PC-9 (cell line): ENCODE measurements at regions not wholly inside any gene's neighbourhood (a gene's known extent, or its start where the extent isn't known, plus 50 kb on each side); places are given as distances from the start of the nearest gene placed in this dataset.

ENCODE experiments used
- EZH2 ChIP-seq: fragments of 200-600 bp; sonication (generic); IDR thresholded peaks from 2 replicates; pipeline ENCODE4 v1.8.0; 2017; ENCODE audit warnings: antibody characterized with exemption, low read depth
- TF ChIP-seq, protein P1 (sequence below): fragments of 200-600 bp; sonication (generic); conservative IDR thresholded peaks from 2 replicates; pipeline ENCODE4 v1.6.1; 2017; ENCODE audit warnings: mixed run types, antibody characterized with exemption, mild to moderate bottlenecking, moderate library complexity

DNA sequence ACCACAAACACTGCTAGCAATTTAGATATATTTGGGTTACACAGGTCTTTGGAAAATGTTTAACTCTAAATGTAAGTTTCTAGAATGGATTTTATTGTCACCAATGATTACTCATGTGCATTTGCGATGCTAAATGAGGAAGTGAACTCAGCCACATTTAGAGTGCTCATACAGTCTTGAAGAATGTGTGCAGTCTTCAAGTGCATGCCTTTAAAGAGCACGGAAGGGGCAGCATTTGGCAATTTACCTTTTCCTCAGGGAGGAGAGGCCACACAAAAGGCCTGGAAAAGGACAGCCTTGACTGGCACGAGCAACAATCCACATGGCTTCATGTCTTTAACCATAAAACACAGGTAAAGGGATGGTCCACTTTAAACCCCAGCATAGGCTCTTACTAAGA, 78.5 kb upstream of the STK17B start:
- TF ChIP-seq, protein P1, sequence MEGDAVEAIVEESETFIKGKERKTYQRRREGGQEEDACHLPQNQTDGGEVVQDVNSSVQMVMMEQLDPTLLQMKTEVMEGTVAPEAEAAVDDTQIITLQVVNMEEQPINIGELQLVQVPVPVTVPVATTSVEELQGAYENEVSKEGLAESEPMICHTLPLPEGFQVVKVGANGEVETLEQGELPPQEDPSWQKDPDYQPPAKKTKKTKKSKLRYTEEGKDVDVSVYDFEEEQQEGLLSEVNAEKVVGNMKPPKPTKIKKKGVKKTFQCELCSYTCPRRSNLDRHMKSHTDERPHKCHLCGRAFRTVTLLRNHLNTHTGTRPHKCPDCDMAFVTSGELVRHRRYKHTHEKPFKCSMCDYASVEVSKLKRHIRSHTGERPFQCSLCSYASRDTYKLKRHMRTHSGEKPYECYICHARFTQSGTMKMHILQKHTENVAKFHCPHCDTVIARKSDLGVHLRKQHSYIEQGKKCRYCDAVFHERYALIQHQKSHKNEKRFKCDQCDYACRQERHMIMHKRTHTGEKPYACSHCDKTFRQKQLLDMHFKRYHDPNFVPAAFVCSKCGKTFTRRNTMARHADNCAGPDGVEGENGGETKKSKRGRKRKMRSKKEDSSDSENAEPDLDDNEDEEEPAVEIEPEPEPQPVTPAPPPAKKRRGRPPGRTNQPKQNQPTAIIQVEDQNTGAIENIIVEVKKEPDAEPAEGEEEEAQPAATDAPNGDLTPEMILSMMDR: no peak
- no peak for TF ChIP-seq EZH2
